Mesothelial cell of epicardium (in vitro differentiated cells): ENCODE measurements at regions not wholly inside any gene's neighbourhood (a gene's known extent, or its start where the extent isn't known, plus 50 kb on each side); places are given as distances from the start of the nearest gene placed in this dataset.

Experiments used
- DNase-seq, 2 experiments: peaks; one replicate each; pipeline ENCODE4 v3.0.0; 2021; ENCODE audit warnings: low spot score in 2 of 2; ENCODE audit not compliant: unreplicated experiment in 2 of 2
- H3K27ac Mint-ChIP-seq: 2 replicates; pipeline ENCODE4 v1.8.0; 2021; ENCODE audit warnings: mixed read lengths
- H3K27me3 Mint-ChIP-seq: 2 replicates; pipeline ENCODE4 v1.8.0; 2021; ENCODE audit warnings: low read depth, mixed read lengths
- H3K36me3 Mint-ChIP-seq: 2 replicates; pipeline ENCODE4 v1.8.0; 2021; ENCODE audit warnings: mixed read lengths
- H3K4me1 Mint-ChIP-seq: 2 replicates; pipeline ENCODE4 v1.8.0; 2021; ENCODE audit warnings: mixed read lengths
- H3K4me3 Mint-ChIP-seq: 2 replicates; pipeline ENCODE4 v1.8.0; 2021; ENCODE audit warnings: mild to moderate bottlenecking, moderate library complexity, mixed read lengths
- H3K9me3 Mint-ChIP-seq: 2 replicates; pipeline ENCODE4 v1.8.0; 2021; ENCODE audit warnings: mixed read lengths
- CTCF ChIP-seq: fragments of 200-600 bp; sonication (generic); IDR thresholded peaks from one replicate; pipeline ENCODE4 v1.5.0; 2021; ENCODE audit warnings: antibody characterized with exemption; ENCODE audit not compliant: unreplicated experiment

GRCh38 chr4:28776004-28776403 is 1915.4 kb downstream of the STIM2 start:
- no peaks in the 10 kb centered on the region for H3K36me3 Mint-ChIP-seq
- no peak overlapping the region for H3K4me3 Mint-ChIP-seq
- no peaks in the 10 kb centered on the region for H3K27me3 Mint-ChIP-seq
- H3K4me1 Mint-ChIP-seq: peaks cover 40% of the 10 kb centered on the region
- H3K9me3 Mint-ChIP-seq: no peaks in the 10 kb centered on the region
- H3K27ac Mint-ChIP-seq: no peak overlapping the region
- no peak for TF ChIP-seq CTCF
- DNase-seq: no peak

- no peak overlapping the region for H3K27ac Mint-ChIP-seq
- no peak overlapping the region for H3K4me3 Mint-ChIP-seq
- no peaks in the 10 kb centered on the region for H3K27me3 Mint-ChIP-seq
- H3K4me1 Mint-ChIP-seq: no peaks in the 10 kb centered on the region
- no peak for DNase-seq
- H3K36me3 Mint-ChIP-seq: no peaks in the 10 kb centered on the region
- H3K9me3 Mint-ChIP-seq: peaks cover under 1% of the 10 kb centered on the region
- TF ChIP-seq CTCF: no peak
Observed at GRCh38 chr4:28784188-28784587, 1923.5 kb downstream of the STIM2 start.

GRCh38 chr4:28787947-28788346 is 1927.3 kb downstream of the STIM2 start:
- no peak for DNase-seq
- no peaks in the 10 kb centered on the region for H3K36me3 Mint-ChIP-seq
- H3K9me3 Mint-ChIP-seq: peaks cover 5% of the 10 kb centered on the region
- TF ChIP-seq CTCF: no peak
- H3K27ac Mint-ChIP-seq: no peak overlapping the region
- H3K4me1 Mint-ChIP-seq: no peaks in the 10 kb centered on the region
- no peaks in the 10 kb centered on the region for H3K27me3 Mint-ChIP-seq
- no peak overlapping the region for H3K4me3 Mint-ChIP-seq

GRCh38 chr4:28788929-28789490 is 1928.4 kb downstream of the STIM2 start:
- Mint-ChIP-seq H3K36me3 (no peaks in the 10 kb centered on the region), H3K27me3 (no peaks in the 10 kb centered on the region), H3K9me3 (peaks cover 5% of the 10 kb centered on the region), H3K4me1 (no peaks in the 10 kb centered on the region), H3K4me3 (no peak overlapping the region), H3K27ac (no peak overlapping the region)
- no peak for TF ChIP-seq CTCF
- no peak for DNase-seq

- no peak for TF ChIP-seq CTCF
- H3K36me3 Mint-ChIP-seq: no peaks in the 10 kb centered on the region
- H3K27ac Mint-ChIP-seq: no peak overlapping the region
- no peaks in the 10 kb centered on the region for H3K27me3 Mint-ChIP-seq
- H3K4me3 Mint-ChIP-seq: no peak overlapping the region
- peaks cover 8% of the 10 kb centered on the region for H3K9me3 Mint-ChIP-seq
- no peak for DNase-seq
- peaks cover 7% of the 10 kb centered on the region for H3K4me1 Mint-ChIP-seq
Observed at GRCh38 chr4:28792917-28793597, 1927.1 kb upstream of the PCDH7 start.
